Thyroid gland (tissue), 4 donors: ENCODE measurements at regions not wholly inside any gene's neighbourhood (a gene's known extent, or its start where the extent isn't known, plus 50 kb on each side); places are given as distances from the start of the nearest gene placed in this dataset.

ENCODE experiments used
- CTCF ChIP-seq, 6 experiments: fragments of 200-600 bp in 3 of 6; fragments of 450-650 bp in 3 of 6; sonication (generic) in 3 of 6; IDR thresholded peaks; one replicate each; pipeline ENCODE4 v1.5.1; 2016 to 2019; ENCODE audit warnings: antibody characterized with exemption in 6 of 6, mild to moderate bottlenecking in 2 of 6, inconsistent platforms in 1 of 6, moderate library complexity in 1 of 6
- POLR2A ChIP-seq, 2 donors: fragments of 450-650 bp; IDR thresholded peaks; one replicate each; pipeline ENCODE4 v1.6.1; 2017; ENCODE audit warnings: antibody characterized with exemption in 2 of 2, mild to moderate bottlenecking in 2 of 2, moderate library complexity in 1 of 2

DNA sequence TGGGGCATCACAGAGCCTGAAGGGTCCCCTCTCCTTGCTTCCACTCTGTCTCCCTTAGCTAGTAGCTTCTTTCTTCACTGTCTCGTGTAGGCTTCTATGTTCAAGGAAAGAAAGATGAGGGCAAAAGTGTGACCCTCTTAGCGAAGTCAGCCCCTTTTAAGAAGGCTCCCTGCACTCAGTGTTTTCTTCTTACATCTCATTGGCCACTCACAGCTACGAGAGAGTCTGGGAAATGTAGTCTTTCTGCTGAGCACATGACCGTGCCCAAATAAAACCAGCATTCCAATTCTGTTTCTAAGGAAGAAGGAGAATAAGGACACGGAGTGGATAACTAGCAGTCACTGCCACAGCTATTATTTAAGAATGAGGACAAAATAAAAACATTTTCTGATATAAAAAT lies 104.9 kb upstream of the TNR start:
- TF ChIP-seq CTCF (IDR thresholded peaks at IDR 0.05) = no peak
- no peak for TF ChIP-seq POLR2A (IDR thresholded peaks at IDR 0.05)
